Femur (tissue), 1 donor: ENCODE measurements at regions not wholly inside any gene's neighbourhood (a gene's known extent, or its start where the extent isn't known, plus 50 kb on each side); places are given as distances from the start of the nearest gene placed in this dataset.

Experiments used
- DNase-seq: peaks from one replicate; pipeline ENCODE4 v3.0.0-alpha.2; 2017

DNA sequence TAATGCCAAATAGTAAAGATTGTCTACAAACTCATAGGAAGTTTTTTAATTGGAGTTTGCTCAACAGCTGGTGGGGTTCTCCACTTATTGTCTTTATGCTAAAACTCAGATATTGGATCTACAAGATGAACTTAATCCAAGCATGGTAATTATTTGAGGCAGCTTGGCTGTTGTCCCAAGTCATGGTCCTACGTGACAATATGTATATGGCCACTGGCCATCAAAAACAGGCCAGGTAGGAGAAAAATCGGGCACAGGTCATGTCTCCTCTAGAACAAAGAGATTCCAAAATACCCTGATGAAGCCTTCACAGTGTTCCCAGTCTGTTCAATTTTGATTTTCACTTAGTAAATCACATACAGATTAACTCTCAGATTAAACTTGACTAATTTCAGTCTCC, 606.4 kb downstream of the TNS3 start:
- no peak for DNase-seq

DNA sequence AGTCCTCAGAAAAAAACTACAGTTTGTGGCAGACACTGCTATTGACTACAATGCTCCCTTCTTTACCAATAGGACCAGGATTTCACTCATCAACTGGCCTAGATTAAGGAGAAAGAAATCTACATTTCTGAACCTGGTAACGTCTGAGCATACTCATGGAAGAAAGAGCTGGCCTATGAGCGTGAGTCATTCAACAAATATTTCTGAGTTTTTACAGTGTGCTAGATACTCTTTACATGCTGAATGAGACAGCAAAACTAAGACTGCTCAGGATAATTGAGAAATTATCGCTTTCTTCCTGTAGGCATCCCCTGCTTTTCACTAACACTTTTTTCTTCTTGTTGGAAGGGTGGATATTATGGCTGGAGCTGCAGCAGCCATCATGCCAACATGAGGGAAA, 609.7 kb downstream of the TNS3 start:
- no peak for DNase-seq

- no peak for DNase-seq
These were observed 611.4 kb downstream of the TNS3 start for GRCh38 chr7:46970476-46970875.

DNA sequence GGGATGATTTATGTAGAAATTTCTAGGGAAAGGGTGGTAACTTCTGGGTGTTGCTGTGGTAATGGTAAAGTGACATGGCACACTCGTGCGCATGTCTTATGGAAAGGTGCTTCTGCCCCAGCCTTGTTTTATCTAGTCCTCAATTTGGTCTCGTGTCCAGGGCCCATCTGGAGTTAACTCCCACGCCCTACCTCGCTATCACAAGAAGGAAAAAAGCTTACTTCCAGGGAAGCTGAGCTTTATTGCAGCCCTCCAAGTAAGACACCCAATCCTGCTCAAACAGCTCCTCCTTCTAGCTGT, 611.8 kb downstream of the TNS3 start:
- DNase-seq: no peak

DNA sequence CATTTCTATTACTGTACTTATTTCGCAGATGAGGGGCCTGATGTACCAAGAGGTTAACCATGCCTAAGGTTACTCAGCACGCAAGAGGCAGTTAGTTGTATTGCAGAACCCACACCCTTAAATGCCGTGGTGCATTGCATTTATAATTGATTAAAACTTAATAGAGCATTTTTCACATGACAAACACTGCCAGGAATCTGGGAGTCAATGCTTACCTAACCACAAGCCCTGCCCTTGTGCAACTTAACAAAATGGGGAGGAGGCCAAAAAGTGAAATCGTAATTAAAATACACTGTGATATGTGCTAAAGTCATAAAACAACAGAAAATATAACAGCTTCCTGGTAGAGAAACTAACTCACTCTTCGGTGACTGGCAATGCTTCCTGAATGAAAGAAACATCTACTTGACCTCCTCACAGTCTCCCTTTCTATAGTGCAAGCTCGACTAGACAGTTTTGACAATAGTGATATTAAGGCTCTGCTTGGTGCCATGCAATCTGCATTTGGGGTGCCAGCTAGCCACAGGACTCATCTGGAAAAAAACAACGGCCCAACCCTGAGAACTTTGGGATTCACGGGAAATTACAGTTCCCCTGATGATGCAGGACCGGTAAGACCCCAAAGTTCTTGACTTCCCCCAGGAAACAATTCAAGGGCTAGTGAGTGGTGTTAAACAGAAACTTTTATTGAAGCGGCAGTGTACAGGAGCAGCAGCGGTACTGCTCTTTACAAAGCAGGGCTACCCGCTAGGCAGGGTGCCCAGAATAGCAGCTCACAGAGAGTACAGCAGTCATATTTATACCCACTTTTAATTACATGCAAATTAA, 612.4 kb downstream of the TNS3 start:
- no peak for DNase-seq

DNA sequence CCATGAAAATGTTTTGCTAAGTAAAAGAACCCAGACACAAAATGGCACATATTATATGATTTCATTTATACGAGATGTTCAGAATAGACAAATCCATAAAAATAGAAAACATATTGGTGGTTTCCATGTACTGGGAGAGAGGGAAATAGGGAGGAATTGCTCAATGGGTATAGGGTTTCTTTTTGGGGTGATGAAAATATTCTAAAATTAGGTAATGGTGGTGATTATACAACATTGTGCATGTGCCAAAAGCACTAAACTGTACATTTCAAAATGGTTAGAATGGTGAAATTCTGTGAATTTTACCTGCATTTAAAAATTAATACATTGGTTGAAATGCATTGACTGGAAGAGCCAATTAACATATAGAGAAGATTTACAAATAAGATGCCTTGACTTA, 613.9 kb downstream of the TNS3 start:
- no peak for DNase-seq

DNA sequence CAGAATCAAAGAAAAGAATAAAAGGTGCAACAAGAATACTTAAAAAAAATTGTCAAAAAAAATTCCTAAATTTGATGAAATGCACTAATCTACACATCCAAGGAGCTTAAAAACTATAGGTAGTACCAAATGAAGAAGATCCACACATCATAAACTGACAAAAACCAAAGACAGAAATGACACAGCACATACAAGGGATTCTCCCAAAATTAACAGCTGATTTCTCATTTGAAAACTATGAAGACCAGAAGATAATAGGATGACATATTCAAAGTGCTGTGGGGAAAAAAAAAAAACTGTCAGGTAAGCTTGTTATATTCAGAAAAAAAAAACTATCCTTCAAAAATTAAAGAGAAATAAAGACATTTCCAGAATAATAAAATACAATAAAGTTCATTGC, 618.2 kb downstream of the TNS3 start:
- DNase-seq: no peak

GRCh38 chr7:46960970-46961369, 620.9 kb downstream of the TNS3 start:
- no peak for DNase-seq

DNA sequence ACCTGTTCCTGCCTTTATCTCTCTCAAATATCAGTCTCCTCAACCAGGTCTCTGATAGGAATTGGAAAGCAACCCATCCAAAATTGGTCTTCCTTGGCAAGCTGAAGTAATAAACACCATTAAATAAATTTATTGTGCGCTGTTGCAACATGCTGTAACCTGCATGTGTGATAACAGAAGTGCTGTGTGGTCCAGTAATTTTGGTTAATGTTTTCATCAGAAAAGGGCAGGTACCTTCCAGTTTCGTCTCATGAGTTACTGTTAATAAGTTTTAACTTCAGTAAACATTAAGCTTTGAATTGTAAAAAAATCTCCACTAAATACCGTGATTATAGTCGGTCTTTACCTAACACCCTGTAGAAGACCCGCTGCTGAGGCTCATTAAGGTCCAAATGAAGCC, 624.7 kb downstream of the TNS3 start:
- DNase-seq: no peak

DNA sequence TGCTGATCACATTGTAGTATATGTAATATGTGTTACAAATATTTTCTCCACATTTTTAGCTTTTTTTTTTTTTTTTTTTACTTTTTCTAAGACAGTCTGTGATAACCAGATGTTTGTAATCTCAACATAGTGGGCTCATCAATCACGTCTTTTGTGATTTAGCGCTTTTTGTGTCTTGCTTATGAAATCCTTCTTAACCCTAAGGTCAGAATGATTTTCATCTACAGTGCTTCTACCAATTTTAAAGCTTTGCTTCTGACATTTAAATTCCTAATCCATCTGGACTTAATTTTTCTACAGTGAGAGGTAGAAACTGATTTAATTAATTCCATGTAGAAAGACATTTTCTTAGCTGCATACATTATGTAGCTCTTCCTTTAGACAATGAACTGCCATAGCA, 626.4 kb downstream of the TNS3 start:
- DNase-seq: no peak

GRCh38 chr7:46954181-46954580, 627.7 kb downstream of the TNS3 start:
- no peak for DNase-seq

- DNase-seq: no peak
These were observed 628.9 kb downstream of the TNS3 start for GRCh38 chr7:46953008-46953407.

DNA sequence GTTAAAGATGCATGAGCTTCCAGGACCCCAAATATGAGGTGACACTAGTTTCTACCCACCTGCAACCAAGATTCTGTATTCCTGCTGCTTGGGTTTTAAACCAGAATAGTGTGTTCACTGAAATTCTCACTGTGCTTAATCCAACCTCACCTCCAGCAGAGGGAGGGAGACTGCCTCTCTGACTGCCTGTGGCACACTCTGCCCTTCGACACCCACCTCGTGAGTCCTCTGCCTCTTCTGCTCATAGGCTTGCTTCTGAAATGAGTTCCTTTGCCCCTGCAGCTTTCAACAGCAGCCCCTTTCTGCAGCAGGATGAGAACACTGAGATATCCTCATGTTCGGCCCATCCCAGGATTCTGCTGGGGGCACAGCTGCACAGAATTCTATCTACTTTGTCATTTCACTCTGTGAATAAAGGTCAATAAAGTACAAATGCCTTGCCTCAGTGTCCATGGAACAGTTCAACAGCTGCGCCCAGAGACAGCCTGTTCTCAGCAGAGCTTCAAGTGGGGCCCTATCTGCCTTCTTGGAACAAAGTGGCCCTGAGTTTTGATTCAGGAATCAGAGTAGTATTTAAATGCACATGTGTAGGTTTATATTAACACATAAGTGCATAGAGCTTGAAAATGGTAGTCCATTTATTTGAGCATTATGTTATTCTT, 632.5 kb downstream of the TNS3 start:
- DNase-seq: no peak

DNA sequence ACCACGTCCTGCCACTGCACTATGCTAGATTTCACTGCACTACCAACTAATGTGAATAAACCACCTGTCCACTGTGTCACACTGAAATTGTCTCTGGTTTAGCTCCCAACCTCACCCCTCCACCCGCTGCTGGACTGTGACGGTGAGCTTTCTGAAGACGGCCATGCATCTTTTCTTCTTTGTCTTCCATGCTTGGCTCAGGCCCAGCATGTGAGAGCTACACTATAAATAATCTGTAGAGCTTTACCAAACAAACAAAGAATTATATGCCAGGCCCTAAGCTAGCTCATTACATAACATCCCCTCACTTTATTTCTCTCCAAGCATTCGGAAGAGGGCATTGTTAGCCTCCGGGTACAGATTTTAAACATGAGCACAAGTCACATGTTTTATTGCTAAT, 633.2 kb downstream of the TNS3 start:
- no peak for DNase-seq

DNA sequence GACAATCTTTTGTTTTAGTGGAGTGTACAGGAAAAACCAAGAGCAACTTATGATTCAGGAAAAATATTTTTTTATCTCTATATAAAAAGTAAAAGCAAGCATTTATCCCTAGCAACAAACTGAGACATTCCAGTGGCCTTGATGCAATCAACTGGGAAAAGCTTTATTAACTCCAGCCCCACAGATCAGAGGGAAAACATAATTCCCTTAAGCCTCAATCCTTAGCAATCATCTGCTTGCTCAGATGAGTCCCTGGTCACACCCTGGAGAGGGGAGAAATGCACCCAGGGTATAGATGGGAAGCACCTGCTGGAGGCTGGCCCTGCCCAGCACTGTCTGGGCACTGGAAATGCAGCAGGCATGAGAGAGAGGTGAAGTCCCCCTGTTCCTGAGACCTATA, 636.6 kb downstream of the TNS3 start:
- DNase-seq: no peak

GRCh38 chr7:46943996-46944395, 637.9 kb downstream of the TNS3 start:
- DNase-seq: no peak

- no peak for DNase-seq
These were observed 639.3 kb downstream of the TNS3 start for GRCh38 chr7:46942574-46942973.

DNA sequence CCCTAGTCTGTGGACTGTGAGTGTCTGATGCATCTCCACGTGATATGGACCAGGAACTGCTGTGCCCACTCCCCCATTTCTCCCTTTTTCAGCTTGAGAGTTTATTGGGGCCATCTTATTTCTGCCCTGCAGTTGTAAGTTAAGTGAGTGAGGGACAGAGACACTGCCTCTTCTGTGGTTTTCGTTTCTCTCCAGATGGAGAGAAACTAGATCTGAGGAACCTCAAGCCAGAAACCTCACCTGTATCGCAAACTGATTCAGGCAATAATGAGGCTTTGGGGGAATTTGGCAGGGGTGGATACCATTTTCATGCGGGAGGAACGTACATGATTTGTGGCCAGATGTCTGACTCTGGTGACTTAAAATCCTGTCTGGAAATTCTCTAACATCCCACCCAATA, 641.7 kb downstream of the TNS3 start:
- DNase-seq: no peak

GRCh38 chr7:46939558-46939957, 642.4 kb downstream of the TNS3 start:
- no peak for DNase-seq

- no peak for DNase-seq
These were observed 642.8 kb downstream of the TNS3 start for GRCh38 chr7:46939089-46939488.

DNA sequence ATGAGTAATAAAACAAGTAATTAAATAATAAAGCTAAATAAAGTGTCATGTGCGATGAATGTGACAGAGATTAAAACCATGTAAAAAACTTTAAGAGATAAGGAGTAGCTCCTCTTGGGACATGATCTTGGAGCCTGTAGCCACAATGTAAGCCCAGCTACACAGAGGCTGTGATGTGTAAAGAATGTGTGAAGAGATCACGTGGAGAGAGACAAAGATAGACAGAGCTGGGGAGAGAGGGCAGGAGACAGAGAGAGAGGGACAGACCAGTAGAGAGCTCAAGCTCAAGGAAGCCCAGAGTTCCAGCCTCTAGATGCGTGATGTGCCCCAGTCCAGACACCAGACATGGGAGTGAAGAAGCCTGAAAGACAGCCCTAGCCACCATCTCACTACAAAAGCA, 644.1 kb downstream of the TNS3 start:
- DNase-seq: no peak

GRCh38 chr7:46934198-46934825, 647.6 kb downstream of the TNS3 start:
- DNase-seq: no peak

DNA sequence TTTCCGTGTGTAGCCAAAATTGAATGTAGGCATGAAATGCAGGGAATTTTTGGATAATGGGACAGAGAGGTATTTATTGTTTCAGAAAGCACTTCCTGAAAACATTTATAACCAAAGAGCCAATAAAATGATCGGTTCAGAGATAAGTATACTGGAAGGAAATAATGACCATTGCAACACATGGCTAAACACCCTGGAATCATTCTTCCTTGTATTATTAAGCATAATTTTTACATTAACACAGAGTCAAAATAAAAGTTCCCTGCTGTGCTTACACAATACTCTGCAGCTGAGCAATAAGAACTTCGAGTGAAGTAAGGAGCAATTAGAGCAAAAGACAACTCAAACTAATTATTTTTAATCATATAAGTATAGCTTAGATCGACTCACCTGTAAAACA, 648.3 kb downstream of the TNS3 start:
- no peak for DNase-seq

GRCh38 chr7:46932676-46933424, 649.1 kb downstream of the TNS3 start:
- DNase-seq: peak; percentile 56
